CD4-positive, alpha-beta T cell treated with Interleukin-21 for 1 hour (primary cell): ENCODE measurements at regions not wholly inside any gene's neighbourhood (a gene's known extent, or its start where the extent isn't known, plus 50 kb on each side); places are given as distances from the start of the nearest gene placed in this dataset.

ENCODE experiments used
- DNase-seq: peaks from one replicate; pipeline ENCODE4 v3.0.0-alpha.2; 2020

DNA sequence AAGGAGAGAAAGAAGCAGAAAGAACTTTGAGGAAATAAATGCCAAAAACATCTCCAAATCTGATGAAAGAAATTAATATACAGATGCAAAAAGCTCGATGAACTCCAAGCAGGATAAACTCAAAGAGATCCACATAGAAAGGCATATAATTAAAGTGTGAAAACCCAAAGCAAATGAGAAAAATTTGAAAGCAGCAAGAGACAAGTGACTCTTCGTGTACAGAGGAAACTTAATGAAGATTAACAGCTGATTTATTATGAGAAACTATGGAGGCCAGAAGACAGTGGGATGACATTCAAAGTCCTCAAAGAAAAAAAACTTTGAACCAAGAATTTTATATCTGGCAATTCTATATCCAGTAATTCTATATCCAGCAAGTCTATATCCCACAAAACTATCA, 163.0 kb upstream of the TMCC3 start:
- no peak for DNase-seq

DNA sequence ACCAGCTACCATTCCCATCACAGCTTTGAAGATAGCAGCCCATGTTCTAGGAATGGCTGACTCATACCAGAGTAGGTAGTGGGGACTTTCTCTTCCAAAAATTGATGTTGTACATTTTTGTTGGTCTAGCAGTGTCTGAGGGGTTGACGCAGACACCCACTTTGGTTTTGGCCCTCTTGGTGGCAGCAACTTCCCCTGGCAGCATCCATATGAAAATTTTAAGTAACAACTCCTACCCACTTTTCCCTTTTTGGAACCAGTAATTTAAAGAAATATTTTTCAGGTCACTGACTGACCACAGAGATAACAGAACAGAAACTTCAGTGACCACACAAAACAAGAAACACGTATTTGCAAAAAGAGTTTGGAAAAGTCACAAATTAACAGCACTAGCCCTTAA, 162.0 kb upstream of the TMCC3 start:
- no peak for DNase-seq

DNA sequence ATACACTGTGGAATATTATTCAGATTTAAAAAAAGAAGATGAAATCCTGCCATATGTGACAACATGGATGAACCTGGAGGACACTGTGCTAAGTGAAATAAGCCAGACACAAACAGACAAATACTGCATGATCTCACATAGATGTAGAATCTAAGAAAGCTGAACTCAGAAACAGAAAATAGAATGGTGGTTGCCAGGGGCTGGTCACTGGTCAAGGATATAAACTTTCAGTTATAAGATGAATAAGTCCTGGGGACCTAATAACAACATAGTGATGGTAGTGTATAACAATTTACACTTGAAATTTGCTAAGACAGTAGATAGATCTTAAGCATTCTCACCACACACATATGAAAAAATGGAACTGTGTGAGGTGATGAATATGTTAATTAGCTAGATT, 161.3 kb upstream of the TMCC3 start:
- no peak for DNase-seq

DNA sequence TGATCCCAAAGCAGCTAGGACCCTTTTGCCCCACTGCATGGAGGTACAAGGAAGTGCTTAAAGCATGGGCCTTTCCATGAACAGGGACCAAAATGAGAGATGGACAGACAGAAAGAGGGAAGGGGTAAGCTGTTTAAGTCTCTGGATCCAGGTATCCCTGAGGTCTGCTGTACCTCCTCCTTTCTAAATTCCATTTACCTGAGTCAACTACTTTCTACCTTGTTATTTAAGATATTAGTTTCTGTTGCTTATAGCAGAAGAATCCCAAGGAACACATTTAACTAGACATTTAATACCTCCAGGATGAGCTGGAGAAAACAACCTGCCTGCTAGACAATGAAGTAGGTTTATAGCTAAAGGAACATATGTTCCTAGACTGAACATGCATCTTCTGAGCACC, 157.6 kb upstream of the TMCC3 start:
- no peak for DNase-seq

DNA sequence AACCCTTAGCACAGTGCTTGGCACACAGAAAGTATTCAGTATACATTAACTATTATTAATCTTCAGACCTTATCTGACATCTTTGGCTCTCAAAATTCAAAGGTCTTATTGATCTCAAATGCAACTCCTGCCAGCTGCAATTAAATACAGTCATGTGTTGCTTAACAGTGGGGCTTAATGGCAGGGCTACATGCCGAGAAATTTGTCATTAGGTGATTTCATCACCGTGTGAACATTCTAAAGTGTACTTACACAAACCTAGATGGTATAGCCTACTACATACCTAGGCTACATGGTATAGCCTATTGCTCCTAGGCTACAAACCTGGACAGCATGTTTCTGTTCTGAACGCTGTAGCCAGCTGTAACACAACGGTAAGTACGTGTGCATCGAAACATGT, 156.3 kb upstream of the TMCC3 start:
- no peak for DNase-seq

DNA sequence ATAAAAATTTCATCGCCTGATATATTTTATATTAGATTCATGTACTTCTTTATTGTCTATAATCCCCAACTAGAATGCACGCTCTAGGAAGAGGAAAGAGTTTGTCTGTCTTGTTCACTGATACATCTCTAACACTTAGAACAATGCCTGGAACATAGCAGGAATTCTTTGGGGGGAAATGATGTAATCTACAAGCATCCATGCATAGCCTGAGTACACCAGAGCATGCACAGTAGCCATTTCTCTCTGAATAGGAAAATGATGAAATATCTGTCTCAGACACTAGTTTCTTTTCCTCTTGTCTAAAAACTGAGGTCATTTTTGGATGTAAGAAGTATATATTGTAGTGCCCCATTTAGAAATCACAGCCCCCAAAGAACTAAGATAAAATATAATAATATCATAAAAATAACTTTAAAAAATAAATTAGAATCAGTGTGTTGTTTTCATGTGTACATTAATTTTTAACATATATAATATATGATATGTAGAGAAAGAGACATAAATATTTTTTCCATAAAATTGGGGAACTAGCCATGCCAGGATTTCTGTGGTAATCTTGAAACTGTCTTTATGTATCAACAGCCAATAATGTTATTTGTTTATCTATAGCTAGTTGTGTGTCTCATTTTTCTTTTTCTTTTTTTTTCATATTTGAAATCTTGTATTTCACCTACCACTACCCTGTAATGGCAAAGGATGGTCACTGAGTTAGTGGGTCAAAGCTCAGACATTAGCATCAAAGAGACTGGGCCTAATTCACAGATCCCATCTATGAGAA, 155.6 kb upstream of the TMCC3 start:
- no peak for DNase-seq

DNA sequence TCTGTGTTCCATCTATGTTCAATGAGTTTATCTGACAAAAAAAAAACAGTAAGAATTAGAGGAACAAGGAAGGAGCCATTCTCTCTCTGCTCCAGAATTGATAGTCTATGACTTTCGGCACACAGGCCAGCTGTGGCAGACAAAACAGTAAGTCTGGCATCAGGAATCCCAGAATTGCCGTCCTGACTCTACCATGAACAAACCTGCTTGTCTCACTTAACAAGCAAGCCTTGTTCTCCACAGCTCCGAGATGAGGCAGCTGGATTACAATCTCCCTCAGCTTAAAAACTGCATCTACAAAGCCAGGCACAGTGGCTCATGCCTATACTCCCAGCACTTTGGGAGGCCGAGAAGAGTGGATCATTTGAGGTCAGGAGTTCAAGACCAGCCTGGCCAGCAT, 153.6 kb upstream of the TMCC3 start:
- no peak for DNase-seq

DNA sequence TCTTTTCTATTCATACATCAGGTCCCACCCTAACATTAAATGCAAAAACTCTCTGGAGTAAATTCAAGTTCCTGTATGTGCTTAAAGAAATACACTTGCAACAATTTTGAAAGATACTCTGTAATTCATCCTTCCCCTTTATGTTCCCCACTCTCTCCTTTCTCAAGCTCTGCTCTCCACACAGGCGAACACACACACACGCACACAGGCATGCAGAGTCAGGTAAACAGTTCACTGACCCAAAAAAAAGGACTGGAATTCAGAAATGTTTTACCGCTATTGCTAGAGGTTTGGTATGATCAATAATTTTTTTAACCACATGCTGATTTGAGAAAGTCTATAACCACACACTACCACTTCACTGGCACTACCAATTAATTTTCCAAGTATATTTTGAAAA, 152.4 kb upstream of the TMCC3 start:
- DNase-seq, result no peak

DNA sequence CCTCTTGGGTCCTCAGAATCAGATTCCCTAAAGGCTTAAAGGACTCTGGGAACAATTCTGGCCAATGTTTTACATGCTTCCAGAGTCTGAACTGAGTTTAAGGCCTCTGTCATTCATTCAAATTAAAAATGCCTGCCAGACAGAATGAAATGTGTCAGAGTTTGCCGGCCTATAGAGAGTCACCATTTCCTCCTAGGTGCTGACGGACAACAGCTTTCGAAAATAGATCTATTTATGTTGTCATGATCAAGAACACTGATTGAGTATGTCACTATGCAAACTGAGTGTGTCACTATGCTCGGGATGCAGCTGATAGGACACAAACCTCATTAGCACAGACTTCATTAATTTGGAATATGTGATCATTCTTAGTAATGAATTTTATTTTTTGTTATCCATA, 151.4 kb upstream of the TMCC3 start:
- DNase-seq, result no peak

DNA sequence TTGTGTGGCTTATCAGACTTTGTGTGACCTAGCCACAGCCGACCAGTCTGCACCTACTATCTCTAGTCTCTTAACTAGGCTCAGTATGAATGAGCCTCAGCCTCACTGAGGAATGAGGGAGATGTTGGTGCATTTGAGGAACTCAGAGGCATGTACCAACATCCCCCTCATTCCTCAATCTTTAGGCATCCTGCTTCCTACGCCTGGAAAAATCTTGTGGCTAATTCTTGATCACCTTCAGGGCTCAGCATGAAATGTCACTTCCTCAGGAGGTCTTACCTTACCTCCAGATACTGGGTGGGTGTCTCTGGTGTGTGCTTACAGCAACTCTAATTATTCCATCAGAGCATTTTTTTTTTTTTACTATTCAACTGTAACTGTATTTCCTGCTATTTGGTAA, 148.8 kb upstream of the TMCC3 start:
- DNase-seq, result no peak

DNA sequence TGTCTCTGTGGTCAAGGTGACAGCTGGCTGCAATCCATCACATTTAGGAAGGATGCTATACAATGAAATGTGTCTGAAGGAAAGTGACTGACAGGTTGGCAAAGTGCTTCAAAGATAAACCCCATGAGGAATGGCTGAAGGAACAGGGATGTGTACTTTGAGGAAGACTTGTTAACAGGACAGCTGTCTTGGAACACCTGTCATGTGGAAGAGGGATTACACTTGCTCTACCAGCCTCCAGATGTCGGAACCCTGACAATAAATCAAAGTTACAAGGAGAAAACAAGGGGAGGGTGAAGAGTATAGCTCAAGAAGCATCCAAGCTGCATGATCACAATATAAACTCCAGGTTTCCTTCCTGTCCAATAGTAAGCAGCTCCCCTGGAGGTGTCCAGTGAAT, 147.8 kb upstream of the TMCC3 start:
- DNase-seq, result no peak

DNA sequence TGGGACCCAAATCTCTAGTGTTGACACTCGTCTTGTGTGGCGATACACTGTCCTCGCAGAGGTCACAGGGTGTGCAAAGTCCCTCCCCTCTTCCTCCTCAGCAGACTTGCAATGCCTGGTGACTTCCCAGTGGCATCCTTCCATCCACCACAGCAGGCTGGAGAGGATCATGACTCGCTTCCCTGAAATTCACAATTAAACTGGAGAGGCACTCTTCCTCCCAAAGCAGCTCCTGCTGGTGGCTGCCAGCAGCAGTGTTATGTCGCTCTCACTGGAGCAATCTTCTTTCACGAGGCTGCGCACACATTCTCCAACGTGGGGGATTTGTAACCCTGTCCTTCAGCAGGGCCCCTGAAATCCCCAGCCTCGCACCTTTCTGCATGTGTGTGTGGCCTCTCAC, 145.2 kb upstream of the TMCC3 start:
- DNase-seq, result no peak

DNA sequence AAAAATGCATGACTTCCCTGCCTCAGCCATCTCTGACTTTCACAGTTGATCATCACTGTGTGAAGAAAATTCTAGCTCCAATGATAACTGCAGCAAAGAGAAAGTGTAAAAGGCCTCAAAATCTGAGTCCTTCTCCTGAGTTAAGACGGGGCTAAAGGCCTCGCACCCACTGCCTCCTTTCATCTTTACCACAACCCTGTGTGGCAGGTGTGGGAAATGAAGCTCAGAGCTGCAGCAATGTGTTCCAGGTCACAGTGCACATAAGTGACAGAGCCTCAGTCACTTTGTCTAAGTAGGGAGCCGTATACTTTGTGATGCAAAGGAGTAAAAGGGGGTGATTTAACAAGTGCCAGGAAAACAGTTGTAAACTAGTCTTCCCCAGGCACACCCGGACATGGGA, 144.7 kb upstream of the TMCC3 start:
- no peak for DNase-seq

DNA sequence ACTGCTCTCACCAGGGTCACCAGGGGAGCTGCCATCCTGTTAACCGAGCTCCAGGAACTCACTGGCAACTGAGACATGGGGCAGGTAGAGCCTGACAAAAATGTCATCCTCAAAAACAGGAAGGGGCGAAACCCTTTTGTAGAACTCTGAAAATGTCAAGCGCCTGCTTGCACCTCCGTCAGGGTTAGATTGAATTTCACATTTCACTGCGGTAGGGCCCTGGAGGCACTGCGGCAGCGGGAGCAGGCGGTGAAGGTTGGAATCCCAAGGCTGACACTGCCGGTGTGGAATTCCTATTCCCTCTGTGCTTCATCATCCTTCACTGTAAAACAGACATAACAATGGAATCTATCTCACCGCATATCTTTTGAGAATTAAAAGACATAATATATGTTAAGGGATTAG, 142.8 kb upstream of the TMCC3 start:
- no peak for DNase-seq

DNA sequence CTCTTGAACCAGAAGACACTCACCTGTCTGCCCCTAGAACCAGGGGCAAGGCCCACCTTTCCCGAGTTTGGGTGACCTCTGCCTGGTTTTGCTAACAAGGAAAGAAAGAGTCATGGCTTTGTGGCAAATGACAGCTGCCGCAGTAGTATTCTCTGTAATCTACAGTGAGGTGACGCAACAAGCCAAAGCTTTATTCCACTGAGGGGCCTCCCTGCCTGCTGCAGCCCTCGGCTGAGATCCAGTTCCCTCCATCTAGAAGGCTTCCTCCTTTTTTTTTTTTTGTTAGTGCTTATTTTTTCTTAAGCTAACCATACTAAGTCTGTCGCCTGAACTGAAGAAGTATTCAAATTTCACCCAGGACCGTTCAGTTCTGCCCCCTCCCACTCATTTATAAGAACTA, 142.3 kb upstream of the TMCC3 start:
- no peak for DNase-seq

DNA sequence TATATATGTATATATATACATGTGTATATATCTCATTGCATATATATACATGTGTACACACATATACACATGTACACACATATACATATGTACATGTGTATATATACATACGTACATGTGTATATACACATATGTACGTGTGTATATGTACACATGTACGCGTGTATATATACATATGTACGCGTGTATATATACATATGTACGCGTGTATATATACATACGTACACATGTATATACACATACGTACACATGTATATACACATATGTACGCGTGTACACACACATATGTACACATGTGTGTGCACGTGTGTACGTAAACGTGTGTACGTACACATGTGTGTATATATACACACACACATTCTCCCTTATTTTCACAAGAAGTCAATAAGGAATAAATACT, 141.6 kb upstream of the TMCC3 start:
- DNase-seq, result no peak

DNA sequence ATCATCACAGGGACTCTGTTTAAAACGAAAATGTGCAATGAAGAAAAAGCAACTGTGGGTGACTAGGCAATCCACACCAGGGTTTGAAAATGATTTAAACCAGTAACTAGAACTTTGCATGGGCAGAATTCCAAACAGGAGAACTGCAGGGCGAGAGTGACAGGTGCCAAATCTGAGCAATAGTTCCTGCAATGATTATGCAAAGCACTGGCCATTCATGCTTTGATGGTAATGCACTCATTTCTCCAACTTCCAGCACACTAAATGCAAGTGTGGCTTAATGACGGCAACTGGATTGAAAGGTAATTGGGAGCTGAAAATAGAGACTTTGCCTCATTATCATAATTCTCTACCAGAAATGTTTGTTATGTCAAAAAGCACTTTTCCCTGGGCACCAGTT, 140.5 kb upstream of the TMCC3 start:
- DNase-seq, result no peak

DNA sequence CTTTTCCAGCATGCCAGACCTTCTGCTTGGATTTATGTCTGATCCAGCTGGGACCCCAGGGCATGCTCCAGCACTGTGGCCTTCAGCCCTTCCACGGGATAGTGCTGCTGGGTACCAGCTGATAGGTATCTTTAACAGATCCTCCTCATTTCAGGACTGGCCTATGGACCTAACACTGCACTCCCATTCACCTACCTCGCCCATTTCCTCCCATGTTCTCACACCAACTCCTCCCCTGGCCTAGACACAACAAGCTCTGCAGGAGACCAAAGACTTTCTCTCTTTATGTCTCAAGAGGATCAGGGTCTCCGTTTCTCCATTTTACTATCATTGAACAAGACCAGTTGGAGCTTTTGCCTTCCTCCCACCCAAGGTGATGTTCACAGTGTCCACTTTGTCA, 140.0 kb upstream of the TMCC3 start:
- no peak for DNase-seq

DNA sequence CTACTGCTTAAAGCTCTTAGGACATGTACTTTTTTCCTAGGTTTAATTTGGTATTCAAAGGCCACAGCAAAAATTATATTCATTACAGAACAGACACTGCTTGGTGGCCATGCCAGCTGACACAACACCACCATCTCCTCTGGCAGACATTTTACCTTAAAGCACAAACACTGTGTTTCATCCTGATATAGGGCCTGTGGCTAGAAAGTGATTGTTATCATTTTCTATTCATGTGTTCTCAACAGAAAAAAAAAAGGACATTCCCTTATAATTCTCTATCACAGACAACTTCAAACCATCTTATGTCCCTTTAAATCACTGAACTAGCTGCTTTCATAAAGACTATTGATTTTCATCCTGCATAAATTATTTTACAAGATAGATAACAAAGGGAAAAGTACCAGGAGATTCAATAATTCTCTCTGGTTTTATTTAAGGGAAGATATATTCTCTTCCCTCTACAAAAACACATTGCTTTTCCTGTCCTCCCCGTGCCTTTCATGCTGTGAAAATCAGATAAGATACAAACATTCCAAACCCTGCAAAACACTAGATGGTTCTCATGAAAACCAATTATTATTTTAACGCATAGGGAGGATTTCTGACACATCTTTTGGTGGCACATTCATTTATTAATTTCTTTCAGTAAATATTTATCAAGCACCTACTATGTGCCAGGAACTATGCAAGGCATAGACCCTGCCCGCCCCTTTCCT, 139.3 kb upstream of the TMCC3 start:
- no peak for DNase-seq

DNA sequence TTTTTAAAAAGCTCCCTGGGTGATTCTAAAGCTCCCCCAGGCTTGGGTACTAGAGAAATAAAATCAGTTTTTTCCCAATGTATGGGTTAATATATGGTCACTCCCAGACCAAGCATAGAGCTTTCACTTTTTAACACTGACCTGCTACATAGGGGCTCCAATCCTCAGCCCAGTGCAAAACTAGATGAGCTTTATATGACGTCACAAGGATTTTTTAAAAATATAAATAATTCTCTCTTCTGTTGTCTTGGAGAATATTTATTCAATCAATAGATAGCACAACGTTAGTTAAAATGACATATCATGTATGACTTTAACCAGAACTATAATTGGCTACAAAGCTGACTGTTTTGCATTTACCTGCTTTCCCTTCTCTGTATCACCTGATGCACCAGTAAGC, 137.9 kb upstream of the TMCC3 start:
- no peak for DNase-seq

DNA sequence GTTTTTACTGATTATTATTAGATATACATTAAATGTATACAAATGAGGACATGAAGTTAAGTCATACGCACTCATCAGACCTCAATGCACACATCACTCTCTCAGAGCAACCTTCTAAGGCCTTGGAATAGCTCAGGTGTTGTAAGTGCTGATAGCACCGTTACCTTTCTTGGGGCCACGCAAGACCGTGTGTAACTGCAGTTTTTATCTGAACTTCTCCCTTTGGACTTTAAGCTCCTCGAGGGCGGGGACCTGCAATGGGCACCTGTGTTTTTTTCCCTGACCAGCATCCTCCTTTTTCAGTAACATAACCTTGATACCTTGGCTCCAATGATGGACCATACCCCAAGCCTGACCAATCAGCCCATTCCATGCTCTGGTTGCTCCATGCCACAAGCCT, 136.5 kb upstream of the TMCC3 start:
- no peak for DNase-seq

DNA sequence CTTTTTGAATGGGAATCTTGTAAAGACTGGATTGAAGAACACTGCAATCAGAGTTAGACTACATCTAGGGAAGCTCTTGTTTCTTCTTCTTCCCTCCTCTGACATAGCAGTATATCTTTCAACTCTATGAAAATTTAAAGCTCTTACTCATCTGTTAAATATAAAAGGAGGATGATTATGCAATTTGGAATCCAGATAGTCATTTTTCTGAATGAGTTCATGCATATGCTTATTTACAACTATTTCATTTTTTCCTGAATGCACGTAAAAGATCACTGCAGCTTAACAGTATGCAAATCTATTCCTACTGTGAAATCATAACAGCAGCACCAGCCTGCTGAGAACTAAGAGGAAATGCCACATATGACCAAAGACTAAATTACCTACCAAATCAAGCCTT, 133.5 kb upstream of the TMCC3 start:
- DNase-seq, result no peak

DNA sequence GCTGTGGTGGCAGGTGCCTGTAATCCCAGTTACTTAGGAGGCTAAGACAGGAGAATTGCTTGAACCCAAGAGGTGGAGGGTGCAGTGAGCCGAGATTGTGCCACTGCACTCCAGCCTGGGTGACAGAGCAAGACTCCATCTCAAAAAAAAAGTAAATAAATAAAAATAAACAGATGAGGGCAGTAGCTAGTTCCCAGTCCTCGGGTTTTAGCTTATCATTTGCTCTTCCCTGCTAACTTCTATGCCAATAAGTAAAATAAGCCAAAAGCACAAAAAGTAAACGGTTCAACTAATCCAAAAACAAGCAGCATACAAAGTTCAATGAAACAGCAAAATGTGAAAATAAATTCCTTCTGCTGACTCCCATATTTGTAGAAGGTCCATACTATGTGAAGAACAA, 133.0 kb upstream of the TMCC3 start:
- no peak for DNase-seq

DNA sequence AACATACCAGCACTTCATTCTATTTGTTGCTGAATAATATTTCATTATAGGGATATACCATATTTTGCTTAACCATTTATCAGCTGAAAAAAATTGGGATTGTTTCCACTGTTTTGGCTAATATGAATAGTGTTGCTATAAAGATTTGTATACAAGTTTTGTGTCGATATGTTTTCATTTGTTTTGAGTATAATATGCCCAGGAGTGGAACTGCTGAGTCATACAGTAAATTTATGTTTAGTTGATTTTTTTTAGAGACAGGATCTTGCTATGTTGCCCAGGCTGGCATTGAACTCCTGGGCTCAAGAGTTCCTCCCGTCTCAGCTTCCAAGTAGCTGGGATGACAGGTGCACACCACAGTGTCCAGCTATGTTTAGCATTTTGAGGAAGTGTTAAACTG, 131.5 kb upstream of the TMCC3 start:
- DNase-seq, result no peak

DNA sequence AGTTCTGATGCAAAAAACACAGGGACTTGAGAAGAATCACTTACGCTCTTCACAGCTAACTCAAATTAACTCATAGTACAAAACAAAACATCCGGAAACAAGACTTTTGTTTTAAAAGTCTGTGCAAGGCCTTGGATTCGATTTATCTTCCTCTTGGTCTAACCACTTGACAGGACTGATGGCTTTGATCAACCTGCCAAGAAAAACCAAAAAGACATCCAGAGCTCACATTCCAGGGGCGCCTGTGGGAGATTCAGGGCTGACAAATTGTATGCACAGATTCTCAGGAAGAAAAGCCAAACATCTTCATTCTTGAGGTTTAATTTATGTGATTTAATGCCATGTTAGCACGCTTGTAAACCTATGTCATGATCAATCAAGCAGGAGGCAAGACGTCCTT, 129.1 kb upstream of the TMCC3 start:
- no peak for DNase-seq
